GM23248 (cell line): ENCODE measurements at regions not wholly inside any gene's neighbourhood (a gene's known extent, or its start where the extent isn't known, plus 50 kb on each side); places are given as distances from the start of the nearest gene placed in this dataset.

Source experiments
- EZH2 ChIP-seq: fragments of 200-600 bp; sonication (generic); IDR thresholded peaks from 2 replicates; pipeline ENCODE4 v1.6.1; 2018; ENCODE audit warnings: antibody characterized with exemption, mild to moderate bottlenecking; ENCODE audit not compliant: insufficient read depth, poor library complexity, severe bottlenecking
- EZH2phosphoT487 ChIP-seq: fragments of 200-600 bp; sonication (generic); IDR thresholded peaks from 2 replicates; pipeline ENCODE4 v1.6.1; 2018; ENCODE audit warnings: antibody characterized with exemption, moderate library complexity, mild to moderate bottlenecking, low read depth; ENCODE audit not compliant: insufficient read depth

- no peak for TF ChIP-seq EZH2phosphoT487
- no peak for TF ChIP-seq EZH2
Measured at GRCh38 chr11:104338186-104338585, 174.2 kb upstream of the PDGFD start.
